ENCODE measurements at regions not wholly inside any gene's neighbourhood (a gene's known extent, or its start where the extent isn't known, plus 50 kb on each side); places are given as distances from the start of the nearest gene placed in this dataset.
"Not testable (repeated sequence)": the region's sequence is repeated elsewhere in the genome, so short reads cannot be mapped to it uniquely, and the experiment has no call there.

- peak; percentile 26 for DNase-seq
These were observed 262.5 kb downstream of the GJA1 start for GRCh38 chr6:121697921-121698320.

GRCh38 chr6:121698617-121699016 lies 263.2 kb downstream of the GJA1 start:
- DNase-seq = no peak

- DNase-seq = not testable (repeated sequence)
These were observed 267.7 kb downstream of the GJA1 start for GRCh38 chr6:121703129-121703528.

- no peak for DNase-seq
These were observed 276.0 kb downstream of the GJA1 start for GRCh38 chr6:121711472-121711871.

GRCh38 chr6:121717686-121718085 lies 282.2 kb downstream of the GJA1 start:
- DNase-seq = no peak

GRCh38 chr6:121720867-121721266 lies 285.4 kb downstream of the GJA1 start:
- not testable (repeated sequence) for DNase-seq

GRCh38 chr6:121723623-121724022 lies 288.2 kb downstream of the GJA1 start:
- no peak for DNase-seq

- DNase-seq = no peak
These were observed 289.1 kb downstream of the GJA1 start for GRCh38 chr6:121724576-121724975.

GRCh38 chr6:121726596-121726995 lies 291.1 kb downstream of the GJA1 start:
- peak; percentile 10 for DNase-seq

- no peak for DNase-seq
These were observed 295.2 kb downstream of the GJA1 start for GRCh38 chr6:121730616-121731015.

- peak; percentile 8 for DNase-seq
These were observed 295.9 kb downstream of the GJA1 start for GRCh38 chr6:121731381-121731780.

GRCh38 chr6:121732641-121733040 lies 297.2 kb downstream of the GJA1 start:
- DNase-seq = peak; percentile 32

GRCh38 chr6:121733234-121733633 lies 297.8 kb downstream of the GJA1 start:
- DNase-seq = peak; percentile 49

GRCh38 chr6:121740188-121740587 lies 304.7 kb downstream of the GJA1 start:
- not testable (repeated sequence) for DNase-seq

GRCh38 chr6:121743691-121744090 lies 308.2 kb downstream of the GJA1 start:
- DNase-seq = no peak

- peak; percentile 76 for DNase-seq
These were observed 312.9 kb downstream of the GJA1 start for GRCh38 chr6:121748376-121748775.

GRCh38 chr6:121748850-121749249 lies 313.4 kb downstream of the GJA1 start:
- DNase-seq = no peak

GRCh38 chr6:121755485-121755884 lies 320.0 kb downstream of the GJA1 start:
- no peak for DNase-seq

- no peak for DNase-seq
These were observed 321.2 kb downstream of the GJA1 start for GRCh38 chr6:121756666-121757065.

GRCh38 chr6:121759370-121759769 lies 323.9 kb downstream of the GJA1 start:
- DNase-seq = no peak

- DNase-seq = no peak
These were observed 324.7 kb downstream of the GJA1 start for GRCh38 chr6:121760191-121760590.

GRCh38 chr6:121760745-121761144 lies 325.3 kb downstream of the GJA1 start:
- DNase-seq = no peak

GRCh38 chr6:121764493-121764892 lies 329.0 kb downstream of the GJA1 start:
- no peak for DNase-seq

GRCh38 chr6:121765060-121765459 lies 329.6 kb downstream of the GJA1 start:
- peak; percentile 26 for DNase-seq

GRCh38 chr6:121767211-121767610 lies 331.8 kb downstream of the GJA1 start:
- no peak for DNase-seq

- peak; percentile 27 for DNase-seq
These were observed 335.5 kb downstream of the GJA1 start for GRCh38 chr6:121770943-121771342.
